ENCODE measurements at regions not wholly inside any gene's neighbourhood (a gene's known extent, or its start where the extent isn't known, plus 50 kb on each side); places are given as distances from the start of the nearest gene placed in this dataset.

- Mint-ChIP-seq H3K4me3 (no peak overlapping the region), H3K4me1 (no peaks in the 10 kb centered on the region), H3K36me3 (no peaks in the 10 kb centered on the region), H3K27ac (no peak overlapping the region), H3K27me3 (ENCODE audit: low read depth) (no peaks in the 10 kb centered on the region), H3K9me3 (peaks cover 56% of the 10 kb centered on the region)
- TF ChIP-seq, protein P1, sequence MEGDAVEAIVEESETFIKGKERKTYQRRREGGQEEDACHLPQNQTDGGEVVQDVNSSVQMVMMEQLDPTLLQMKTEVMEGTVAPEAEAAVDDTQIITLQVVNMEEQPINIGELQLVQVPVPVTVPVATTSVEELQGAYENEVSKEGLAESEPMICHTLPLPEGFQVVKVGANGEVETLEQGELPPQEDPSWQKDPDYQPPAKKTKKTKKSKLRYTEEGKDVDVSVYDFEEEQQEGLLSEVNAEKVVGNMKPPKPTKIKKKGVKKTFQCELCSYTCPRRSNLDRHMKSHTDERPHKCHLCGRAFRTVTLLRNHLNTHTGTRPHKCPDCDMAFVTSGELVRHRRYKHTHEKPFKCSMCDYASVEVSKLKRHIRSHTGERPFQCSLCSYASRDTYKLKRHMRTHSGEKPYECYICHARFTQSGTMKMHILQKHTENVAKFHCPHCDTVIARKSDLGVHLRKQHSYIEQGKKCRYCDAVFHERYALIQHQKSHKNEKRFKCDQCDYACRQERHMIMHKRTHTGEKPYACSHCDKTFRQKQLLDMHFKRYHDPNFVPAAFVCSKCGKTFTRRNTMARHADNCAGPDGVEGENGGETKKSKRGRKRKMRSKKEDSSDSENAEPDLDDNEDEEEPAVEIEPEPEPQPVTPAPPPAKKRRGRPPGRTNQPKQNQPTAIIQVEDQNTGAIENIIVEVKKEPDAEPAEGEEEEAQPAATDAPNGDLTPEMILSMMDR (IDR thresholded peaks at IDR 0.05; ENCODE audit: unreplicated experiment) = no peak
- DNase-seq (ENCODE audit: low spot score in 2 of 2, unreplicated experiment in 2 of 2) = no peak
Measured at GRCh38 chrX:81857192-81857591, 655.3 kb downstream of the SH3BGRL start.

GRCh38 chrX:81866873-81867272, 665.0 kb downstream of the SH3BGRL start:
- Mint-ChIP-seq H3K4me3 (no peak overlapping the region), H3K9me3 (peaks cover 63% of the 10 kb centered on the region), H3K27ac (no peak overlapping the region), H3K27me3 (ENCODE audit: low read depth) (no peaks in the 10 kb centered on the region), H3K4me1 (no peaks in the 10 kb centered on the region), H3K36me3 (peaks cover 2% of the 10 kb centered on the region)
- DNase-seq (ENCODE audit: low spot score in 2 of 2, unreplicated experiment in 2 of 2) = no peak
- TF ChIP-seq, protein P1 (IDR thresholded peaks at IDR 0.05; ENCODE audit: unreplicated experiment) = no peak

DNA sequence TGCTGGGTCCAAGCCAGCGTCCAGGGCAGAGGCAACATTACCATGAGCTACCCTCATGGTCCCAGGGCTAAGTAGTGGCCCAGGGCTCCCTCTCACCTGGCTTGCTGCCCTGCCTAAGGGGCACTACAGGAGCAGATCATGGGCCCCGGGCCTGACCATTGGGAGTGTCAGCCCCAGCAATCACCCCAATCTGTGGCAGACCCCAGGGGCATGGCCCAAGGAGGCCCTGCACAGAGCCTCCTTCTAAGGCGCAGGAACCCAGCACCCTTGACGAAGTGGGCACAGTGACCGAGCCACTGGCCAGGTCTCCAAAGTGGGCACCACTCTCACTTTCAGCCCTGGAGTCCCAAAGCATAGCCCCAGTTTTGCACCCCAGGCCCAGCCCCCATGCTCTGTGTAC, 667.1 kb downstream of the SH3BGRL start:
- TF ChIP-seq, protein P1 (IDR thresholded peaks at IDR 0.05; ENCODE audit: unreplicated experiment) = no peak
- Mint-ChIP-seq H3K9me3 (peaks cover 65% of the 10 kb centered on the region), H3K27me3 (ENCODE audit: low read depth) (no peaks in the 10 kb centered on the region), H3K4me3 (no peak overlapping the region), H3K4me1 (no peaks in the 10 kb centered on the region), H3K36me3 (peaks cover 2% of the 10 kb centered on the region), H3K27ac (no peak overlapping the region)
- no peak for DNase-seq (ENCODE audit: low spot score in 2 of 2, unreplicated experiment in 2 of 2)

- Mint-ChIP-seq H3K9me3 (peaks cover 69% of the 10 kb centered on the region), H3K4me3 (no peak overlapping the region), H3K27ac (no peak overlapping the region), H3K27me3 (ENCODE audit: low read depth) (no peaks in the 10 kb centered on the region), H3K36me3 (peaks cover 2% of the 10 kb centered on the region), H3K4me1 (no peaks in the 10 kb centered on the region)
- DNase-seq (ENCODE audit: low spot score in 2 of 2, unreplicated experiment in 2 of 2) = no peak
- TF ChIP-seq, protein P1 (IDR thresholded peaks at IDR 0.05; ENCODE audit: unreplicated experiment) = no peak
Measured at GRCh38 chrX:81874807-81875206, 672.9 kb downstream of the SH3BGRL start.

- Mint-ChIP-seq H3K4me3 (no peak overlapping the region), H3K9me3 (peaks cover 66% of the 10 kb centered on the region), H3K4me1 (no peaks in the 10 kb centered on the region), H3K27me3 (ENCODE audit: low read depth) (no peaks in the 10 kb centered on the region), H3K27ac (no peak overlapping the region), H3K36me3 (no peaks in the 10 kb centered on the region)
- TF ChIP-seq, protein P1 (IDR thresholded peaks at IDR 0.05; ENCODE audit: unreplicated experiment) = no peak
- no peak for DNase-seq (ENCODE audit: low spot score in 2 of 2, unreplicated experiment in 2 of 2)
Measured at GRCh38 chrX:81875800-81876199, 673.9 kb downstream of the SH3BGRL start.

GRCh38 chrX:81876437-81876836, 674.5 kb downstream of the SH3BGRL start:
- H3K4me1 Mint-ChIP-seq = no peaks in the 10 kb centered on the region
- DNase-seq (ENCODE audit: low spot score in 2 of 2, unreplicated experiment in 2 of 2) = no peak
- H3K4me3 Mint-ChIP-seq = no peak overlapping the region
- no peaks in the 10 kb centered on the region for H3K27me3 Mint-ChIP-seq (ENCODE audit: low read depth)
- peaks cover 61% of the 10 kb centered on the region for H3K9me3 Mint-ChIP-seq
- H3K36me3 Mint-ChIP-seq = no peaks in the 10 kb centered on the region
- no peak overlapping the region for H3K27ac Mint-ChIP-seq
- TF ChIP-seq, protein P1 (IDR thresholded peaks at IDR 0.05; ENCODE audit: unreplicated experiment) = no peak
